ENCODE measurements at regions not wholly inside any gene's neighbourhood (a gene's known extent, or its start where the extent isn't known, plus 50 kb on each side); places are given as distances from the start of the nearest gene placed in this dataset.

DNA sequence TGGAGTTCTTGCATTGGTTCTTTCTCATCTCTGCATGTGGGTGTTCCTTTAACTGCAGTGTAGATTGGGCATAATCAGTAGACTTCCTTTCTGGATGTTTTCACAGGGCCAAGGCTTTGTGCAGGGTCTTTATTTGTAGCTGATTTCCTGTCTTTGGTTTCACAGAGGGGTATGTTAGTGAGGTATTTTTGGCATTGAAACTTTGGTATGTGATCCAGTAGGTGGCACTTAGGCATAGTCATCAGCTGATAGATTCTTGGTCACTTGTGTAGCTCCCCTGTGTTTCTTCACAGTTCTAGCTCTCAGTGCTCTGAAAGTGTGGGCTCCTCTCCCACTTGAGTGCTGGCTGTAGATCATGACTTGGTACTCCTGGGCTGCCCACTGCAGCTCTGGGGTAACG, 52.7 kb upstream of the LMO3 start:
- DNase-seq, result no peak

Measured in NCI-H1092 treated with DMSO at 0.1 percent for 48 hours (cell line).